NCI-H187 treated with DMSO at 0.1 percent for 48 hours (cell line): ENCODE measurements at regions not wholly inside any gene's neighbourhood (a gene's known extent, or its start where the extent isn't known, plus 50 kb on each side); places are given as distances from the start of the nearest gene placed in this dataset.

ENCODE experiments used
- DNase-seq: peaks from one replicate; lab custom pipeline; 2025; lab: John Stamatoyannopoulos, UW

- no peak for DNase-seq
These were observed 113.2 kb upstream of the MAF start for GRCh38 chr16:79713609-79714309.

DNA sequence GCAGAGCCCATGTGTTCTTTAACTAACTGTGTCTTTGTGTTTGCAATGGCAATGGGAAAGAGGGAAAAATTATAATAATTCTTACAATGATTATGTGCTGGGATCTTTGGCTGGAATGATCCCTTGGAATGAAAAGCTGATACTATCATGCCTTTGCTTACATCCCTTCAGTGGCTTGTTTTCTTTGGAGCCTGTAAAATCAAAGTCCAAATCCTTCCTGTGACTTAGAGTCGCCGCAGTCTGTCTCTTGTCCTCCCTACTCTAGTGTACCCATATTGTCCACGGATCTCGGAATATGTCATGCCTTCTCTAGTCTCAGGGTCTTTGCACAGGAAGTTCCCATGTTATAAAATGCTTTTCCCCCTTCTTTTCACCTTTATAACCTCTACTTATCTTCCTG is 111.7 kb upstream of the MAF start:
- DNase-seq, result no peak

DNA sequence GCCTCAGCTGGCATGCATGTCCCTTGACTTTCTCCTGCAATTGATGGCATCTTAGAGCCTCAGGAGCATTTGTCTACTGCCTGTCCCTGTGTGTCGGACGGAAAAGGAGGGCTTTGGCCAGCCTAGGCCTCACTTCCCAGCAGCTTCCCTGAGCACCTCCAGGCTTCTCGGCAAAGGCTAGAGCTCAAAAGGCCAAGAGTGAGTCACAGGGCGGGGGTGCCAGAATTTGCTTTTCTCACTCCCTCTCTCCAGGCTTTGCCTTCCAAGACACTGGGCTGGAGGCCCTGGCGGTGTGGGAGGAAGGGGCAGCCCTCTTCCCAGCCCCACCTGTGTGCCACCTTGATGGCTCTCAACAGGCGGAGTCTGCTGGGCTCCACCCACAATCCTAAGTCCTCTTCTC is 107.3 kb upstream of the MAF start:
- no peak for DNase-seq

GRCh38 chr16:79703066-79703465 is 102.5 kb upstream of the MAF start:
- no peak for DNase-seq

DNA sequence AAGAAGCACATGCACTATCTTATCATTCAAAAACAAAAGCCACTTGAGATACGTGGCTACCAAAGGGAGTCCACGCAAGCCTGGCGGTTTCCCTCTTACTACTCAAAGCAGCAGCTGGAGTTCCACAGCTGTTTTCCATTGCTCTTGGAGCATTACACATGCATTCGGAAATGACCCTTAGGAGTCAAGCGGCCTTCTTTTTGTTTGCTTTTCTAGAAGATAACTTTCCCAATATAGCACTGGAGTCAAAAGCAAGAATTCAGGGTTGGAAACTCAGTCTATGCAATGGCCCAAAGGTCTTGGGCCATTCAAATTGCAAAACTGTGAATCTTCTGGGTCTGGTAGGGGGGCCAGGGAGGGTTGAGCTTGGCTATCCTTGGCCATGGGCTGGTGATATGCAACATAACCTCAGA is 97.8 kb upstream of the MAF start:
- DNase-seq, result no peak

GRCh38 chr16:79697562-79698112 is 97.1 kb upstream of the MAF start:
- DNase-seq, result no peak

GRCh38 chr16:79691007-79691406 is 90.5 kb upstream of the MAF start:
- no peak for DNase-seq

DNA sequence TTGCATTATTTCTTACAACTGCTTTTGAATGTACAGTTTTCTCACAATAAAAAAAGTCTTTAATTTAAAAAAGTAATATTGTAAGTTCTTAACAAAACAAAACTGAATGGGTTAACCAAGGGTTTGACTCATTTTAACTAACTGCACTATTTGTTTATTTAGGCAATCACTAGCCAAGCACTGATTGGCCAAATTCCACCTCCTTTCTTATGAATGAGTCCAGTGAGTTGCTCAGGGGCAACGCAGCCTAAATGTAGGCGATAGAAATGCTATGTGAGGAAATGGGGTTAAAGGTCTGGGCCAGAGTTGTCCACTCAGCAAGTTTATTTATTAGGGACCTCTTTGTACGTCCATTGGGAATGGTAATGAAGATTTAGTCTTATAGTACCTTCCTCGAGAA is 89.6 kb upstream of the MAF start:
- no peak for DNase-seq

- no peak for DNase-seq
These were observed 87.0 kb upstream of the MAF start for GRCh38 chr16:79687249-79688130.

DNA sequence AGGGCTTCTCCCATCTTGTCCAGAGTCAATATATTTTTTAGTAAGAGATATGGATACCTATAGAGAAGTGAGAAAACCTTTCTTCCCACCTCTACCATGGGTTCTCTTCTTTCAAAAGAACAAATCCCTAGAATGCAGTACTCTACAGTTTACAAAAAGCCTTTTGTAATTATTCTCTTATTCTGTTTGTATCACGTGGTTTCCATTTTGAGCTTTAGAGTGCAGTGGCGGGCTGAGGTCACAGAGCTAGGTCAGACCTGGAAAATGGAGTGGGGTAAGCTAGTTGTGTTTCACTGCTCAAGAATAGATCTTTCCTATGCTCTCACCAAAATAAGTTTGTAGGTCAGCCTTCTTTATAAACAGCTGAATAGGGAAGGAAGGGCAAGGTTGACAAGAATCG is 85.3 kb upstream of the MAF start:
- DNase-seq, result no peak

GRCh38 chr16:79679334-79679733 is 78.8 kb upstream of the MAF start:
- no peak for DNase-seq

DNA sequence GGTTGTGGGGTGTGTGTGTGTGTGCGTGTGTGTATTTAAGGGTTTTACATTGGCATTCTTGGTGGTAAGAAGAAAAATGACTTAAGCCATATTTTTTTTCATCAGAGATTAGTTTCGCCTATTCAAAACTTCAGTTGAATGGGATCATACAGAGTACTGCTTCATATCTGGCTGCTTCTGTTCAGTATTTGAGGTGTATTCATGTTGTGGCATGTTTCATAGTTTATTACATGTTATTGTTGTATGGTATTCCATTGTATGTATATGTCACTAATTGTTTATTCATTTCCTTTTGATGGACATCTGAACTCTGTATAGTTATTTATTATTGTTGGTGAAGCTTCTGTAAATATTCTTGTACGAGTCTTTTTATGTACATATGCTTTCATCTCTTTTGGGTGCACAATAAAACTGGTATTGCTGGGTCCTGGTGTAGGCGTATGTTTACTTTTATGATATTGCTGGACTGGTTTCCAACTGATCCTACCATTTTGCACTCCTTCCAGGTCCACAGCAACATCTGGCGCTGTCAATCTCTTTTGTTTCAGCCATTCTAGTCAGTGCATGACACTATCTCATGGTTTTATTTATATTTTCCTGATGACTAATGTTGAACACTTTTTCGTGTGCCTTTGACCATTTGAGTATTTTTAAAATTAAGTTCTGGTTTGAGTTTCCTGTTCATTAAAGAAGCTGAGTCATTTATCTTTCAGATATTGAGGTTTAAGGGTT is 77.4 kb upstream of the MAF start:
- DNase-seq, result no peak

DNA sequence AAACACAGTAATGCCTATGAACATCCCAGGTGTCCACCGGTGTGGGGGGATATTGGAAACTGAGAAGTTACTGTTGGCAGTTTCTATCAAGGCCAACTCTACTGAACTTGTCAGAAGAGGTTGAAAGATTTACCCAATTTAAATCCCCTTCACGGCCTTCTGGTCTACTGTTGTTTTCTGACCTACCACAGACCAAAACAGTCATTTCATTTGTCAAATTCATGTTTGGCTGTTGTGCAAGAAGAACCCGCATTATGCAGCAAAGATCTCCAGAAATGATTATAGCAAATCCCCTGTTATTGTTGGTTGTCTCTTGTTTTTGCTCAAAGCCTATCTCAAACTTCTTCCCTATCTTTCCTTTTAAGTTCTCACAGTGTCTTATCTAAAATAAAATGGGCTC is 73.1 kb upstream of the MAF start:
- DNase-seq, result no peak

GRCh38 chr16:79672524-79672923 is 72.0 kb upstream of the MAF start:
- DNase-seq, result no peak

GRCh38 chr16:79668502-79668901 is 68.0 kb upstream of the MAF start:
- no peak for DNase-seq

DNA sequence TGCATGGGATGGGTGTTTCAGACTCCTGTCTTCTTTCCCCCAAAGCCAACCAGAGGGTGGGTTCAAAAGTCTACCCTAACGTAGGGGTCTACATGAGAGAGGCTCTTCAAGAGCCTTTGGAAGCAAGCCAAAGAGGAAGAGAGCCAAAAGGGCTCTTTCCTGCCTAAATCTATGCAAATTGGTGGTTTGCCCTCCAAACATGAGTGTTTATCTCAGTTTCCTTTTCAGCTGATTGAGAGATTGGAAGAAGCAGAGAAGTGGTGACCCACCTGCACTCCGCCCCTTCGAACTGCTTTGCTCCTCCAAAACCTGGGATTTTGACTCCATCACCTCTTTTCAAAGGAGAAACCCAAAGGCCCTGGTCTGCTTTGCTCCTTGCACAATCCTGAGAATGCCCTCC is 65.4 kb upstream of the MAF start:
- no peak for DNase-seq

DNA sequence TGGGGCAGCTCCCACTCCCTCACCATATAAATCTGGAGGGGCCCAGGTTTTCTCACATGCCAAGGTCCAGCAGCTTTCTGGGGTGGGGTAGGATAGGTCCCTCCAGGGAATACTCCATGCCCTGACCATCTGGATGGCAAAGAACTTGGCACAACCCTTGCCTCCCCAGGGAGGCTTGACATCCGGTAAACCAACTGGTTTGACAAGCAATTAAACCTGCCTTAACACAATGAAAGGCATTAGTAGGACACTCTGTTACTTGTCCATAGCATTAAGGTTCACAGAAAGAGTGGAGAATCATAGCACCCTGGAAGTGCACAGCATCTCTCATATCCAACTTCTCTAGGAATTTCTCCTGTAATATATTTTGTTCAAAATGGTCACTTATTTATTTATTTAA is 63.9 kb upstream of the MAF start:
- no peak for DNase-seq

DNA sequence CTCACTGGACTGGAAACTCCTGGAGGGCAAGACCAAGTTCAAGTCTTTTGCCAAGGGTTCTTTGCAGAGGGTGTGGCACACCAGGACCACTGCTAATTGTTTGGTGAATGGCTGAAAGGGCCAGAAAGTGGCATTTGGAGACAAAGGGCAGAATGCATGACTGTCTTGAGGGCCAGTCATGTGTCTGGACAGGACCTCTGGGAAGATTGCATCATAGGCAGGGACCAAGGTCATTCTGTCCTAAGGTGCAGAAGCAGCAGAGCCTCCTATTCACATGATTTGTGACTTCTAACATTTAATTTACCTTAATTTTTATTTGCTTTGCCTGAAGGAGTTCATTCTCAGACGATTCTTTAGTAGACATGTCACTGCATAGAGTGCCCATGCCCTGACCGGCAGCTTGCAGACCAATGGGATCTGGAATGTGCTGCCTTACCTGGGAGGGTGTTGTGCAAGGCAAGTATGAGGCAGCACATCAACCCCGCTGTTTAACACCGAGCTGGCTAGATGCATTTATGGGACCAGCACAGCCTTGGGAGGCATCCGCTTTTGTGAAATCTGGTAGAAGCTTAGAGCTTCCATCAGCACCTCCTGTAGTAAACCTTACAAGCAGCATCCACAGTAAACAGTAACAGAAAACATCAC is 62.3 kb upstream of the MAF start:
- DNase-seq, result no peak

DNA sequence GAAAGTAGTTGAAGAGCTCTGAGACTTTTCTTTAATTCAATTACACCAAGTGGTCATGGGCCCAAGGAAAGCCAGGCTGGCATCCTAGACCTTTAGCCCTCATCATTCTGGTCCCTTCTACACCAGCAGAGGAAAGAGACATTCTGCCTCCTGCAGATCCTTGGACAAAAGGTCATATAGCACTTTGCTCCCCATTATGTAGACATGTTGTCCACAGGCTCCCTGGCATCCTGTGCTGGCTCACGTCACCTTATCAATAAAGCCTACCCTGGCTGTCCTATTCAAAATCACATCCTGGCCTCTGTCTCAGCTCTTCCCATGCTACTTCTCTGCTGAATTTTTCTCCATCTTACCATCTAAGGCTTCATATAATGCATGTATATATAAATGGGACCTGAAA is 61.6 kb upstream of the MAF start:
- no peak for DNase-seq

GRCh38 chr16:79661578-79661977 is 61.0 kb upstream of the MAF start:
- no peak for DNase-seq

DNA sequence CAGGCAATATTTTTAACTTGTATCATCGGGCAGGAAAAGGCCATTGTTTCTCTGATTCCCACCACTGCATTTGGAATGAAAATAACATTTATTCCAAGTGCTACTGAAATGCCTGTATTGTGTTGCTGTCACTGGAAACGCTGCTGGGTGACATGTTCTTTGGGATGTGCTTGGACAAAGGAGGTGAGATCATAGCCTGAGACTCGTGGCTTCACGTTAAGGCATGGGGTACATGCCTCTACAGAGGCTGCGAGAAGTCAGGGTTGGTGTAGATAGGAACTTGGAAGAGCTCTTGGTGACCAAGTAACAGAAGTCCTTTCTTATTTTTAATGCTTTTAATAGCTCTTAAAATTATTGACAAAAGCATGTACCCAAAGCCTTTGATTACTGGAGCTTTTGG is 58.8 kb upstream of the MAF start:
- no peak for DNase-seq
